SK-N-SH treated with all-trans-retinoic acid at 6 μM for 48 hours (cell line): ENCODE measurements at regions not wholly inside any gene's neighbourhood (a gene's known extent, or its start where the extent isn't known, plus 50 kb on each side); places are given as distances from the start of the nearest gene placed in this dataset.

Experiments used
- ATAC-seq: fragments of 200-7000 bp; cut with Tn5 transposase; 3 replicates; pipeline ENCODE4 v1.9.1; 2020; ENCODE audit warnings: mild to moderate bottlenecking, moderate library complexity
- BACH2 ChIP-seq: fragments of 250-450 bp; sonication (Bioruptor Pico); IDR thresholded peaks from 2 replicates; pipeline ENCODE4 v1.9.0; 2021; ENCODE audit warnings: mild to moderate bottlenecking, borderline replicate concordance
- CREB5 ChIP-seq: fragments of 250-450 bp; sonication (Bioruptor Pico); IDR thresholded peaks from 2 replicates; pipeline ENCODE4 v1.5.1; 2020; ENCODE audit warnings: low read depth, mild to moderate bottlenecking, moderate library complexity
- CSDC2 ChIP-seq: fragments of 250-450 bp; sonication (Bioruptor Pico); IDR thresholded peaks from 2 replicates; pipeline ENCODE4 v1.5.0; 2020; ENCODE audit warnings: mild to moderate bottlenecking, moderate library complexity
- CSRNP3 ChIP-seq: fragments of 250-450 bp; sonication (Bioruptor Pico); IDR thresholded peaks from 2 replicates; pipeline ENCODE4 v1.5.1; 2021; ENCODE audit warnings: mild to moderate bottlenecking, moderate library complexity
- ESRRG ChIP-seq: fragments of 250-450 bp; sonication (Bioruptor Pico); IDR thresholded peaks from 2 replicates; pipeline ENCODE4 v1.6.1; 2021; ENCODE audit warnings: mild to moderate bottlenecking
- GLIS3 ChIP-seq: fragments of 250-450 bp; sonication (Bioruptor Pico); IDR thresholded peaks from 2 replicates; pipeline ENCODE4 v1.5.0; 2020; ENCODE audit warnings: mild to moderate bottlenecking, moderate library complexity
- ISL1 ChIP-seq: fragments of 250-450 bp; sonication (Bioruptor Pico); IDR thresholded peaks from 2 replicates; pipeline ENCODE4 v2.1.2; 2022; ENCODE audit warnings: mild to moderate bottlenecking, moderate library complexity
- OSR1 ChIP-seq: fragments of 250-450 bp; sonication (Bioruptor Pico); IDR thresholded peaks from 2 replicates; pipeline ENCODE4 v1.8.0; 2022; ENCODE audit warnings: moderate library complexity, mild to moderate bottlenecking, inconsistent platforms
- PATZ1 ChIP-seq: fragments of 250-450 bp; sonication (Bioruptor Pico); IDR thresholded peaks from 2 replicates; pipeline ENCODE4 v1.8.0; 2020; ENCODE audit warnings: mild to moderate bottlenecking, moderate library complexity, borderline replicate concordance
- POU6F1 ChIP-seq: fragments of 250-450 bp; sonication (Bioruptor Pico); IDR thresholded peaks from 2 replicates; pipeline ENCODE4 v1.8.0; 2021; ENCODE audit warnings: low read depth, mild to moderate bottlenecking, moderate library complexity, borderline replicate concordance
- PPARA ChIP-seq: fragments of 250-450 bp; sonication (Bioruptor Pico); IDR thresholded peaks from 2 replicates; pipeline ENCODE4 v1.5.0; 2020; ENCODE audit warnings: mild to moderate bottlenecking, borderline replicate concordance
- RARB ChIP-seq: fragments of 250-450 bp; sonication (Bioruptor Pico); IDR thresholded peaks from 2 replicates; pipeline ENCODE4 v1.8.0; 2021; ENCODE audit warnings: mild to moderate bottlenecking, moderate library complexity
- SNAI2 ChIP-seq: fragments of 250-450 bp; sonication (Bioruptor Pico); IDR thresholded peaks from 2 replicates; pipeline ENCODE4 v1.5.0; 2020; ENCODE audit warnings: mild to moderate bottlenecking, moderate library complexity
- TCF4 ChIP-seq: fragments of 250-450 bp; sonication (Bioruptor Pico); IDR thresholded peaks from 2 replicates; pipeline ENCODE4 v1.8.0; 2021; ENCODE audit warnings: mild to moderate bottlenecking, moderate library complexity, borderline replicate concordance
- TOX ChIP-seq: fragments of 250-450 bp; sonication (Bioruptor Pico); IDR thresholded peaks from 2 replicates; pipeline ENCODE4 v1.8.0; 2021; ENCODE audit warnings: mild to moderate bottlenecking, moderate library complexity, borderline replicate concordance
- TSHZ2 ChIP-seq: fragments of 250-450 bp; sonication (Bioruptor Pico); IDR thresholded peaks from 2 replicates; pipeline ENCODE4 v1.5.0; 2020; ENCODE audit warnings: mild to moderate bottlenecking, moderate library complexity
- ZC3H10 ChIP-seq: fragments of 250-450 bp; sonication (Bioruptor Pico); IDR thresholded peaks from 2 replicates; pipeline ENCODE4 v1.5.1; 2021; ENCODE audit warnings: mild to moderate bottlenecking, moderate library complexity
- ZFP30 ChIP-seq: fragments of 450-650 bp; formaldehyde crosslinking; IDR thresholded peaks from 2 replicates; pipeline ENCODE4 v1.5.0; 2022; ENCODE audit warnings: mild to moderate bottlenecking, moderate library complexity
- ZNF565 ChIP-seq: fragments of 450-650 bp; formaldehyde crosslinking; conservative IDR thresholded peaks from 2 replicates; pipeline ENCODE4 v1.5.0; 2020; ENCODE audit warnings: low read depth, mild to moderate bottlenecking, moderate library complexity
- ZNF70 ChIP-seq: fragments of 450-650 bp; formaldehyde crosslinking; IDR thresholded peaks from 2 replicates; pipeline ENCODE4 v1.5.0; 2020; ENCODE audit warnings: mild to moderate bottlenecking, moderate library complexity
- ZNF8 ChIP-seq: fragments of 450-650 bp; formaldehyde crosslinking; IDR thresholded peaks from 2 replicates; pipeline ENCODE4 v1.5.0; 2020; ENCODE audit warnings: mild to moderate bottlenecking, moderate library complexity

- no peak for TF ChIP-seq TSHZ2
- TF ChIP-seq PPARA (CRISPR knock-in tag) = no peak
Observed at GRCh38 chr5:171635028-171635427, 150.6 kb upstream of the SMIM23 start (continued).

- ATAC-seq = no peak
- no peak for TF ChIP-seq ISL1 (CRISPR knock-in tag)
- no peak for TF ChIP-seq POU6F1 (CRISPR knock-in tag)
- no peak for TF ChIP-seq TOX (CRISPR knock-in tag)
- TF ChIP-seq ZNF8 (CRISPR knock-in tag) = no peak
- no peak for TF ChIP-seq ZNF565 (CRISPR knock-in tag)
- TF ChIP-seq OSR1 (CRISPR knock-in tag) = no peak
- TF ChIP-seq CSDC2 (CRISPR knock-in tag) = no peak
- no peak for TF ChIP-seq BACH2
- TF ChIP-seq GLIS3 (CRISPR knock-in tag) = no peak
- TF ChIP-seq PATZ1 = no peak
- no peak for TF ChIP-seq TCF4 (CRISPR knock-in tag)
- TF ChIP-seq RARB = no peak
Observed at GRCh38 chr5:171635561-171636245, 149.9 kb upstream of the SMIM23 start.

- ATAC-seq = no peak
- TF ChIP-seq ESRRG (CRISPR knock-in tag) (no peak), ZNF8 (CRISPR knock-in tag) (no peak), ZC3H10 (CRISPR knock-in tag) (no peak), ZFP30 (CRISPR knock-in tag) (no peak), PPARA (CRISPR knock-in tag) (no peak), CREB5 (no peak), ZNF565 (CRISPR knock-in tag) (no peak), GLIS3 (CRISPR knock-in tag) (no peak), TSHZ2 (no peak), POU6F1 (CRISPR knock-in tag) (no peak), BACH2 (no peak), ZNF70 (no peak), CSDC2 (CRISPR knock-in tag) (no peak), TOX (CRISPR knock-in tag) (no peak), ISL1 (CRISPR knock-in tag) (no peak), PATZ1 (no peak), CSRNP3 (CRISPR knock-in tag) (no peak), TCF4 (CRISPR knock-in tag) (no peak), SNAI2 (no peak)
- TF ChIP-seq, all 23 proteins: peak for 0
Observed at GRCh38 chr5:171637811-171638210, 147.8 kb upstream of the SMIM23 start.
